HCT116 (cell line): ENCODE measurements at regions not wholly inside any gene's neighbourhood (a gene's known extent, or its start where the extent isn't known, plus 50 kb on each side); places are given as distances from the start of the nearest gene placed in this dataset.

Source experiments
- ATAC-seq: fragments of 200-7000 bp; cut with Tn5 transposase; 2 replicates; pipeline ENCODE4 v1.9.1; 2020; ENCODE audit warnings: mild to moderate bottlenecking, moderate library complexity
- BruUV-seq: library from RNA; stranded (reverse); fragments of 400-500 nt; replicated peaks from 2 replicates; lab custom pipeline; 2021; lab: Mats Ljungman, UMichigan
- CTCF ChIA-PET: fragments of 300-600 bp; sonication (Branson Sonifier 250); formaldehyde crosslinking; loops from one replicate; lab custom pipeline; 2021; ENCODE audit warnings: antibody characterized with exemption; lab: Charles Lee
- POLR2A ChIA-PET: fragments of 300-600, 350-600 bp; sonication (Branson Sonifier 250); formaldehyde crosslinking; loops from one replicate; lab custom pipeline; 2021; ENCODE audit warnings: antibody characterized with exemption; lab: Charles Lee
- RAD21 ChIA-PET, 2 experiments: fragments of 300-600 bp; sonication (Branson Sonifier 250); formaldehyde crosslinking; loops; one replicate each; lab custom pipeline; 2023; ENCODE audit warnings: low total read pairs in 2 of 2; ENCODE audit not compliant: uncharacterized antibody in 2 of 2, unreplicated experiment in 2 of 2, low non-redundant PET in 1 of 2; lab: Charles Lee
- DNase-seq: peaks from one replicate; pipeline ENCODE4 v3.0.0-alpha.2; 2010; ENCODE audit warnings: low read depth, low spot score
- H2AFZ ChIP-seq: fragments of 200-600 bp; shearing (Covaris generic), sonication (generic); 2 replicates; pipeline ENCODE4 v1.6.1; 2017; ENCODE audit warnings: low read depth, mixed run types, mixed read lengths, antibody characterized with exemption, low read length; ENCODE audit not compliant: poor library complexity, severe bottlenecking
- H3K27ac ChIP-seq: 2 replicates; pipeline ENCODE4 v1.5.1; 2012; ENCODE audit warnings: low read depth, low read length
- H3K27me3 ChIP-seq: fragments of 200-600 bp; sonication (generic); 2 replicates; pipeline ENCODE4 v1.6.1; 2016; ENCODE audit warnings: mixed run types, low read length, mixed read lengths; ENCODE audit not compliant: insufficient read depth
- H3K36me3 ChIP-seq, 2 experiments: fragments of 200-500 bp in 1 of 2; fragments of 200-600 bp in 1 of 2; sonication (Bioruptor generic) in 1 of 2; sonication (generic) in 1 of 2; 2 replicates each; pipeline versions ENCODE4 v1.5.1 to v1.6.1; 2014 to 2016; ENCODE audit warnings: low read length in 2 of 2, inconsistent platforms in 1 of 2, mixed read lengths in 1 of 2, mixed run types in 1 of 2; ENCODE audit not compliant: insufficient read depth in 2 of 2, control insufficient read depth in 1 of 2
- H3K4me1 ChIP-seq, 2 experiments: fragments of 200-600 bp in 1 of 2; sonication (generic) in 1 of 2; 2 replicates each; pipeline versions ENCODE4 v1.5.1 to v1.6.1; 2012 to 2017; ENCODE audit warnings: low read length in 2 of 2, inconsistent platforms in 1 of 2, mild to moderate bottlenecking in 1 of 2, mixed read lengths in 1 of 2, mixed run types in 1 of 2, moderate library complexity in 1 of 2; ENCODE audit not compliant: insufficient read depth in 2 of 2, control insufficient read depth in 1 of 2
- H3K4me2 ChIP-seq: fragments of 200-600 bp; sonication (generic); 2 replicates; pipeline ENCODE4 v1.6.1; 2017; ENCODE audit warnings: mixed run types, low read length, mixed read lengths
- H3K4me3 ChIP-seq, 2 experiments: fragments of 200-600 bp in 1 of 2; sonication (generic) in 1 of 2; replicated peaks in 1 of 2; 2 replicates each; pipeline ENCODE4 v1.5.1; 2011 to 2016; ENCODE audit warnings: low read length in 2 of 2, control low read depth in 1 of 2, low read depth in 1 of 2, mild to moderate bottlenecking in 1 of 2, mixed read lengths in 1 of 2, mixed run types in 1 of 2
- H3K79me2 ChIP-seq: fragments of 200-600 bp; sonication (generic); 2 replicates; pipeline ENCODE4 v1.6.1; 2017; ENCODE audit warnings: mild to moderate bottlenecking, mixed run types, low read length, moderate library complexity, mixed read lengths; ENCODE audit not compliant: insufficient read depth
- H3K9ac ChIP-seq: fragments of 200-600 bp; sonication (generic); 2 replicates; pipeline ENCODE4 v1.6.1; 2016; ENCODE audit warnings: low read length, mixed read lengths
- H3K9me2 ChIP-seq: fragments of 200-600 bp; sonication (generic), shearing (Covaris generic); 2 replicates; pipeline ENCODE4 v1.6.1; 2017; ENCODE audit warnings: mixed run types, mild to moderate bottlenecking, moderate library complexity; ENCODE audit not compliant: insufficient read depth
- H3K9me3 ChIP-seq, 2 experiments: fragments of 200-500 bp in 1 of 2; fragments of 200-600 bp in 1 of 2; sonication (Bioruptor generic) in 1 of 2; sonication (generic) in 1 of 2; 2 replicates each; pipeline ENCODE4 v1.6.1; 2014 to 2017; ENCODE audit warnings: low read length in 2 of 2, mixed read lengths in 2 of 2, inconsistent platforms in 1 of 2, low read depth in 1 of 2, mild to moderate bottlenecking in 1 of 2, mixed run types in 1 of 2, moderate library complexity in 1 of 2; ENCODE audit not compliant: control insufficient read depth in 1 of 2, insufficient read depth in 1 of 2
- H4K20me1 ChIP-seq: fragments of 200-600 bp; sonication (generic), shearing (Covaris generic); 2 replicates; pipeline ENCODE4 v1.6.1; 2017; ENCODE audit warnings: mixed run types, mild to moderate bottlenecking, moderate library complexity; ENCODE audit not compliant: insufficient read depth
- ATF3 ChIP-seq: IDR thresholded peaks from 2 replicates; pipeline ENCODE4 v1.6.1; 2012
- CBX3 ChIP-seq: IDR thresholded peaks from 2 replicates; pipeline ENCODE4 v1.6.1; 2012; ENCODE audit warnings: low read depth
- CEBPB ChIP-seq: IDR thresholded peaks from 2 replicates; pipeline ENCODE4 v1.6.1; 2012; ENCODE audit warnings: low read depth
- EGR1 ChIP-seq: IDR thresholded peaks from 2 replicates; pipeline ENCODE4 v1.6.1; 2012; ENCODE audit warnings: low read depth
- ELF1 ChIP-seq: IDR thresholded peaks from 2 replicates; pipeline ENCODE4 v1.6.1; 2012; ENCODE audit warnings: low read depth, borderline replicate concordance
- EZH2 ChIP-seq: fragments of 200-600 bp; sonication (generic); IDR thresholded peaks from 2 replicates; pipeline ENCODE4 v1.6.1; 2017; ENCODE audit warnings: antibody characterized with exemption, mixed run types
- EZH2phosphoT487 ChIP-seq: fragments of 200-600 bp; IDR thresholded peaks from 2 replicates; pipeline ENCODE4 v1.6.1; 2018; ENCODE audit warnings: antibody characterized with exemption, borderline replicate concordance
- JUND ChIP-seq: IDR thresholded peaks from 2 replicates; pipeline ENCODE4 v1.6.1; 2012
- SP1 ChIP-seq: IDR thresholded peaks from 2 replicates; pipeline ENCODE4 v1.6.1; 2012; ENCODE audit warnings: low read depth
- SRF ChIP-seq: IDR thresholded peaks from 2 replicates; pipeline ENCODE4 v1.6.1; 2012; ENCODE audit warnings: low read depth
- TCF7L2 ChIP-seq: IDR thresholded peaks from 2 replicates; pipeline ENCODE4 v1.7.0; 2011; ENCODE audit warnings: borderline replicate concordance, inconsistent platforms; ENCODE audit not compliant: insufficient read depth, insufficient read length; ENCODE audit errors: extremely low read depth
- YY1 ChIP-seq: IDR thresholded peaks from 2 replicates; pipeline ENCODE4 v1.6.1; 2011; ENCODE audit warnings: low read length, low read depth, moderate library complexity, mild to moderate bottlenecking; ENCODE audit not compliant: insufficient replicate concordance; ENCODE audit errors: extremely low read depth
- ZFX ChIP-seq: fragments of 450-650 bp; IDR thresholded peaks from 2 replicates; pipeline ENCODE4 v1.6.1; 2017
- intact Hi-C: fragments of 100-400 bp; cut with micrococcal nuclease; formaldehyde crosslinking; loops from 2 replicates; pipeline ENCODE4 v1.10.0; 2022
- TF ChIP-seq, protein P1 (sequence below), 3 experiments: fragments of 200-600 bp in 1 of 3; sonication (generic) in 1 of 3; IDR thresholded peaks in 2 of 3; conservative IDR thresholded peaks in 1 of 3; 2 replicates each; pipeline ENCODE4 v1.5.1; 2012 to 2017; ENCODE audit warnings: low read depth in 2 of 3, low read length in 2 of 3, antibody characterized with exemption in 1 of 3, borderline replicate concordance in 1 of 3, control low read depth in 1 of 3, mild to moderate bottlenecking in 1 of 3, mixed read lengths in 1 of 3, mixed run types in 1 of 3, moderate library complexity in 1 of 3; ENCODE audit not compliant: insufficient read depth in 1 of 3
- TF ChIP-seq, protein P2 (sequence below): IDR thresholded peaks from 2 replicates; pipeline ENCODE4 v1.6.1; 2012

DNA sequence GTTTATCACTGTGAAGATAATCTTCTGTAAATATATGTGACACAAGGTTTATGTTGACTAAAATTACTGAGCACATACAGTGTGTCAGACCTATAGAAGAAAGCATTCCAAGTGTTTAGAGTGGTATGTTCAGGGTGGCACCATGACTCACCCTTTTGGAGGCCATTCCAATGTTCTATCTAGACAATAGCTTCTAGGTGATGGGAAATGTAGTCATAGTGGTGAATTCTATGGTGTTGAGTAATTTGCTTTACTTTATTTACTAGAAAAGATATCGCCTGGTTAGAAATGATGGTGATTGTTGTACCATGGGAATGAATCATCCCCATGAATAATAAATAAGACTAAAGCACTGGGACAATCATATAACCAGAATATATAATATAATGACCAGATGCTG lies 72.9 kb upstream of the OR4C15 start:
- ChIA-PET CTCF (no interaction called here), RAD21 (no interaction called here), POLR2A (no interaction called here)
- H3K4me2 ChIP-seq: no peak overlapping the region
- H3K27ac ChIP-seq: no peak overlapping the region
- DNase-seq (no peak), ATAC-seq (no peak)
- no peaks in the 10 kb centered on the region for H3K9me2 ChIP-seq
- no peaks in the 10 kb centered on the region for H4K20me1 ChIP-seq
- H3K27me3 ChIP-seq: no peaks in the 10 kb centered on the region
- TF ChIP-seq, protein P1, sequence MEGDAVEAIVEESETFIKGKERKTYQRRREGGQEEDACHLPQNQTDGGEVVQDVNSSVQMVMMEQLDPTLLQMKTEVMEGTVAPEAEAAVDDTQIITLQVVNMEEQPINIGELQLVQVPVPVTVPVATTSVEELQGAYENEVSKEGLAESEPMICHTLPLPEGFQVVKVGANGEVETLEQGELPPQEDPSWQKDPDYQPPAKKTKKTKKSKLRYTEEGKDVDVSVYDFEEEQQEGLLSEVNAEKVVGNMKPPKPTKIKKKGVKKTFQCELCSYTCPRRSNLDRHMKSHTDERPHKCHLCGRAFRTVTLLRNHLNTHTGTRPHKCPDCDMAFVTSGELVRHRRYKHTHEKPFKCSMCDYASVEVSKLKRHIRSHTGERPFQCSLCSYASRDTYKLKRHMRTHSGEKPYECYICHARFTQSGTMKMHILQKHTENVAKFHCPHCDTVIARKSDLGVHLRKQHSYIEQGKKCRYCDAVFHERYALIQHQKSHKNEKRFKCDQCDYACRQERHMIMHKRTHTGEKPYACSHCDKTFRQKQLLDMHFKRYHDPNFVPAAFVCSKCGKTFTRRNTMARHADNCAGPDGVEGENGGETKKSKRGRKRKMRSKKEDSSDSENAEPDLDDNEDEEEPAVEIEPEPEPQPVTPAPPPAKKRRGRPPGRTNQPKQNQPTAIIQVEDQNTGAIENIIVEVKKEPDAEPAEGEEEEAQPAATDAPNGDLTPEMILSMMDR (IDR thresholded peaks at IDR 0.05 in 2 of 3, conservative IDR thresholded peaks at IDR 0.05 in 1 of 3; ENCODE audit: borderline replicate concordance in 1 of 3, insufficient read depth in 1 of 3, low read depth in 2 of 3, low read length in 2 of 3): no peak
- TF ChIP-seq SP1: no peak
- no peak for TF ChIP-seq YY1
- TF ChIP-seq CEBPB: no peak
- no peak for TF ChIP-seq EZH2phosphoT487
- no peak for TF ChIP-seq ATF3
- TF ChIP-seq TCF7L2: no peak
- no peak for TF ChIP-seq EGR1
- no peak for TF ChIP-seq ELF1
- TF ChIP-seq EZH2: no peak
- TF ChIP-seq CBX3: no peak
- no peak for TF ChIP-seq JUND
- no peak for TF ChIP-seq ZFX
- TF ChIP-seq, protein P2, sequence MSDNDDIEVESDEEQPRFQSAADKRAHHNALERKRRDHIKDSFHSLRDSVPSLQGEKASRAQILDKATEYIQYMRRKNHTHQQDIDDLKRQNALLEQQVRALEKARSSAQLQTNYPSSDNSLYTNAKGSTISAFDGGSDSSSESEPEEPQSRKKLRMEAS: no peak
- no peak for TF ChIP-seq SRF
- peaks cover 3 to 22% of the 10 kb centered on the region in 2 experiments; a peak in 3 of 4 replicates for H3K9me3 ChIP-seq
- no peaks in the 10 kb centered on the region for H3K36me3 ChIP-seq
- intact Hi-C loops: no loop called here
- H3K79me2 ChIP-seq: no peaks in the 10 kb centered on the region
- BruUV-seq: no TSS peak
- H3K4me1 ChIP-seq: no peaks in the 10 kb centered on the region
- no peak overlapping the region for H3K4me3 ChIP-seq
- H3K9ac ChIP-seq: no peak overlapping the region
- no peak overlapping the region for H2AFZ ChIP-seq
